Ascending aorta (tissue), 2 donors: ENCODE measurements at regions not wholly inside any gene's neighbourhood (a gene's known extent, or its start where the extent isn't known, plus 50 kb on each side); places are given as distances from the start of the nearest gene placed in this dataset.

Experiments used
- DNase-seq, 2 donors: peaks; one replicate each; pipeline ENCODE4 v3.0.0-alpha.2; 2019; ENCODE audit warnings: low spot score in 2 of 2
- H3K27ac ChIP-seq, 2 donors: fragments of 200-600 bp; sonication (generic); one replicate each; pipeline ENCODE4 v1.5.1; 2016 to 2017; ENCODE audit warnings: mild to moderate bottlenecking in 1 of 2
- H3K27me3 ChIP-seq: fragments of 200-600 bp; sonication (generic); one replicate; pipeline ENCODE4 v1.5.1; 2017
- H3K36me3 ChIP-seq, 2 donors: fragments of 200-600 bp; sonication (generic); one replicate each; pipeline ENCODE4 v1.5.1; 2016
- H3K4me1 ChIP-seq, 2 donors: fragments of 200-600 bp; sonication (generic); one replicate each; pipeline ENCODE4 v1.5.1; 2016 to 2017; ENCODE audit warnings: mild to moderate bottlenecking in 1 of 2
- H3K4me3 ChIP-seq, 2 donors: fragments of 200-600 bp; sonication (generic); one replicate each; pipeline ENCODE4 v1.5.1; 2016 to 2017; ENCODE audit warnings: mild to moderate bottlenecking in 1 of 2
- H3K9me3 ChIP-seq, 2 donors: fragments of 200-600 bp; sonication (generic); one replicate each; pipeline ENCODE4 v1.5.1; 2016
- CTCF ChIP-seq, 3 experiments: fragments of 200-600 bp in 2 of 3; fragments of 450-650 bp in 1 of 3; sonication (generic) in 2 of 3; IDR thresholded peaks; one replicate each; pipeline ENCODE4 v1.5.1; 2016 to 2019; ENCODE audit warnings: antibody characterized with exemption in 3 of 3, mild to moderate bottlenecking in 1 of 3, moderate library complexity in 1 of 3
- intact Hi-C: fragments of 100-400 bp; cut with DNase I; formaldehyde crosslinking; loops from one replicate; pipeline ENCODE4 v1.15.1; 2023

- no peaks in the 10 kb centered on the region for H3K4me1 ChIP-seq
- no peaks in the 10 kb centered on the region for H3K9me3 ChIP-seq
- no peak overlapping the region for H3K27ac ChIP-seq
- no peaks in the 10 kb centered on the region for H3K27me3 ChIP-seq
- DNase-seq: no peak
- H3K36me3 ChIP-seq: no peaks in the 10 kb centered on the region
- intact Hi-C loops: no loop called here
- TF ChIP-seq CTCF (IDR thresholded peaks at IDR 0.05): no peak
- H3K4me3 ChIP-seq: no peak overlapping the region
Measured at GRCh38 chr4:10267066-10267465, 150.5 kb upstream of the WDR1 start.

GRCh38 chr4:10260777-10261176 lies 144.2 kb upstream of the WDR1 start:
- TF ChIP-seq CTCF (IDR thresholded peaks at IDR 0.05): no peak
- H3K27me3 ChIP-seq: no peaks in the 10 kb centered on the region
- DNase-seq: no peak
- no peaks in the 10 kb centered on the region for H3K9me3 ChIP-seq
- H3K4me1 ChIP-seq: no peaks in the 10 kb centered on the region
- no peaks in the 10 kb centered on the region for H3K36me3 ChIP-seq
- intact Hi-C loops: no loop called here
- no peak overlapping the region for H3K27ac ChIP-seq
- no peak overlapping the region for H3K4me3 ChIP-seq

- H3K4me1 ChIP-seq: no peaks in the 10 kb centered on the region
- no peak for DNase-seq
- no peak overlapping the region for H3K4me3 ChIP-seq
- intact Hi-C loops: no loop called here
- no peaks in the 10 kb centered on the region for H3K36me3 ChIP-seq
- no peaks in the 10 kb centered on the region for H3K27me3 ChIP-seq
- H3K9me3 ChIP-seq: no peaks in the 10 kb centered on the region
- no peak overlapping the region for H3K27ac ChIP-seq
- TF ChIP-seq CTCF (IDR thresholded peaks at IDR 0.05): no peak
Measured at GRCh38 chr4:10259976-10260375, 143.4 kb upstream of the WDR1 start.

DNA sequence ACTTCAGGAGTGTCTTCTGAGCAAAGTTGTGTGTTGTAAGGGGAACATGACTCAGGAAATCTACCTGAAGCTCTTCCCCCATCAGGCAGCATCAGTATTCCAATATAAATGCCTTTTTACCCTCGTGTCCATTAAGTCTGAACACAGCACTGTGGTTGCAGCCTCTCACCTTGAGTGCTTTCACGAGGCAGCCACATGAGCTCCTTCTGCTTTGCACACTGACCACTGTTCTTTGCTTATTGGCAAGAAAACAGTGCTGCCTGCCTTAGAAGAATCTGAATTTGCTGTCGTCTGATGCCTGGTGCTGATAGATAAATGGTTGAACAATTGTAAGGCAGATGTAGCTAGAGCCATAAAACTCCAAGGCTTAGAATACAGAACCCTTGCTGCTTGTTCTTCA lies 139.6 kb upstream of the WDR1 start:
- Histone ChIP-seq H3K4me1 (no peaks in the 10 kb centered on the region), H3K9me3 (no peaks in the 10 kb centered on the region), H3K27me3 (no peaks in the 10 kb centered on the region), H3K4me3 (no peak overlapping the region), H3K36me3 (no peaks in the 10 kb centered on the region), H3K27ac (no peak overlapping the region)
- no peak for DNase-seq
- intact Hi-C loops: no loop called here
- no peak for TF ChIP-seq CTCF (IDR thresholded peaks at IDR 0.05)

GRCh38 chr4:10253765-10254164 lies 137.2 kb upstream of the WDR1 start:
- no peak for DNase-seq
- H3K36me3 ChIP-seq: no peaks in the 10 kb centered on the region
- no peak overlapping the region for H3K27ac ChIP-seq
- H3K4me1 ChIP-seq: no peaks in the 10 kb centered on the region
- no peak overlapping the region for H3K4me3 ChIP-seq
- intact Hi-C loops: no loop called here
- no peak for TF ChIP-seq CTCF (IDR thresholded peaks at IDR 0.05)
- no peaks in the 10 kb centered on the region for H3K27me3 ChIP-seq
- H3K9me3 ChIP-seq: no peaks in the 10 kb centered on the region

- no peak for DNase-seq
- no peak for TF ChIP-seq CTCF (IDR thresholded peaks at IDR 0.05)
- H3K27me3 ChIP-seq: no peaks in the 10 kb centered on the region
- intact Hi-C loops: no loop called here
- H3K4me1 ChIP-seq: no peaks in the 10 kb centered on the region
- no peaks in the 10 kb centered on the region for H3K9me3 ChIP-seq
- H3K36me3 ChIP-seq: no peaks in the 10 kb centered on the region
- no peak overlapping the region for H3K4me3 ChIP-seq
- H3K27ac ChIP-seq: no peak overlapping the region
Measured at GRCh38 chr4:10245751-10246150, 129.2 kb upstream of the WDR1 start.
